PC-9 (cell line): ENCODE measurements at regions not wholly inside any gene's neighbourhood (a gene's known extent, or its start where the extent isn't known, plus 50 kb on each side); places are given as distances from the start of the nearest gene placed in this dataset.

Experiments used
- BruUV-seq: library from RNA; stranded (reverse); fragments of 400-500 nt; replicated peaks from 2 replicates; lab custom pipeline; 2021; lab: Mats Ljungman, UMichigan
- CTCF ChIA-PET: fragments of 300-600 bp; sonication (Branson Sonifier 250); formaldehyde crosslinking; loops from one replicate; lab custom pipeline; 2022; ENCODE audit warnings: antibody characterized with exemption; lab: Charles Lee
- POLR2A ChIA-PET: fragments of 300-600 bp; sonication (Branson Sonifier 250); formaldehyde crosslinking; loops from one replicate; lab custom pipeline; 2022; ENCODE audit warnings: antibody characterized with exemption; ENCODE audit not compliant: unreplicated experiment; lab: Charles Lee
- DNase-seq, 2 experiments: peaks; one replicate each; pipeline versions ENCODE4 v3.0.0 to v3.0.0-alpha.2; 2015 to 2022; ENCODE audit warnings: mixed read lengths in 1 of 2
- H2AFZ ChIP-seq: fragments of 200-600 bp; sonication (generic); 2 replicates; pipeline ENCODE4 v1.8.1; 2017; ENCODE audit warnings: antibody characterized with exemption
- H3F3A ChIP-seq: fragments of 200-600 bp; sonication (generic); 2 replicates; pipeline ENCODE4 v1.8.1; 2017; ENCODE audit warnings: antibody characterized with exemption, mild to moderate bottlenecking, low read depth; ENCODE audit not compliant: insufficient read depth
- H3K27ac ChIP-seq: fragments of 200-600 bp; sonication (generic); 2 replicates; pipeline ENCODE4 v1.6.1; 2016; ENCODE audit warnings: mixed run types
- H3K27me3 ChIP-seq: fragments of 200-600 bp; sonication (generic); 2 replicates; pipeline ENCODE4 v1.6.1; 2016; ENCODE audit warnings: low read depth, mixed run types; ENCODE audit not compliant: insufficient read depth
- H3K36me3 ChIP-seq: fragments of 200-600 bp; sonication (generic); 2 replicates; pipeline ENCODE4 v1.6.1; 2016; ENCODE audit warnings: low read depth, mixed run types
- H3K4me1 ChIP-seq: fragments of 200-600 bp; sonication (generic); replicated peaks from 2 replicates; pipeline ENCODE4 v1.6.1; 2016; ENCODE audit warnings: mixed run types; ENCODE audit not compliant: insufficient read depth
- H3K4me2 ChIP-seq: fragments of 200-600 bp; sonication (generic); 2 replicates; pipeline ENCODE4 v1.6.1; 2017; ENCODE audit warnings: mixed run types
- H3K4me3 ChIP-seq: fragments of 200-600 bp; sonication (generic); 2 replicates; pipeline ENCODE4 v1.6.1; 2016; ENCODE audit warnings: mixed run types
- H3K79me2 ChIP-seq: fragments of 200-600 bp; sonication (generic); 2 replicates; pipeline ENCODE4 v1.6.1; 2017; ENCODE audit warnings: low read depth, mixed run types
- H3K9me2 ChIP-seq: fragments of 200-600 bp; sonication (generic); 2 replicates; pipeline ENCODE4 v1.8.1; 2017; ENCODE audit warnings: mild to moderate bottlenecking; ENCODE audit not compliant: insufficient read depth
- H3K9me3 ChIP-seq: fragments of 200-600 bp; sonication (generic); 2 replicates; pipeline ENCODE4 v1.8.1; 2016; ENCODE audit warnings: low read depth; ENCODE audit not compliant: insufficient read depth
- H4K20me1 ChIP-seq: fragments of 200-600 bp; sonication (generic); 2 replicates; pipeline ENCODE4 v1.8.1; 2017; ENCODE audit not compliant: insufficient read depth
- CTCF ChIP-seq: fragments of 200-600 bp; sonication (generic); conservative IDR thresholded peaks from 2 replicates; pipeline ENCODE4 v1.6.1; 2017; ENCODE audit warnings: mixed run types, antibody characterized with exemption, mild to moderate bottlenecking, moderate library complexity
- EZH2 ChIP-seq: fragments of 200-600 bp; sonication (generic); IDR thresholded peaks from 2 replicates; pipeline ENCODE4 v1.8.0; 2017; ENCODE audit warnings: antibody characterized with exemption, low read depth
- intact Hi-C: fragments of 100-400 bp; cut with micrococcal nuclease; formaldehyde crosslinking; loops from one replicate; pipeline ENCODE4 v1.10.0; 2022; ENCODE audit not compliant: unreplicated experiment

DNA sequence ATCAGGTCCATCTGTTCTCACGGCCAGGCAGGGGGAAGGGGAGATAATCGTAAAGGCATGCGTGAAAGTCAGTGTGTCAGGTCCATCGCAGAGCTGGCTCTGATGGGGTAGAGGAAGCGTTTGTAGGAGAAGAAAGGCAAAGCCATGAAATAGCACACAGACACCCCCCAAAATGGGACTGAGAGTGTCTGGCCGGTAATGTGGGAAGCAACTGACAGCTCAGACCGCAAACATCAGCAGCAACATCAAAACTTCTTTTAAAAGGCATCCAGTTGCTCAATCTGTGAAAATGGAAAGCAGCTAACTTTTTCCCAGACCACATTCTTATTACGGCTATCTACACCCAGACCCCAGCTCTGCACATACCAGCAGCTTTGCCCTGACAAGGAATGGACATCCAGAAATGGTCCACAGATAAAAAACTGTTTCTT lies 232.6 kb downstream of the EN1 start:
- no TSS peak for BruUV-seq
- Histone ChIP-seq H3K4me2 (no peak overlapping the region), H4K20me1 (no peaks in the 10 kb centered on the region), H3F3A (no peaks in the 10 kb centered on the region), H3K4me1 (no peaks in the 10 kb centered on the region), H3K27ac (no peak overlapping the region), H3K79me2 (no peaks in the 10 kb centered on the region), H3K27me3 (peaks cover 84% of the 10 kb centered on the region), H3K9me2 (no peaks in the 10 kb centered on the region), H3K36me3 (no peaks in the 10 kb centered on the region), H2AFZ (no peak overlapping the region), H3K4me3 (no peak overlapping the region), H3K9me3 (no peaks in the 10 kb centered on the region)
- TF ChIP-seq EZH2: no peak
- no peak for TF ChIP-seq CTCF
- intact Hi-C loops: no loop called here
- CTCF ChIA-PET: no interaction called here
- no peak for DNase-seq
- POLR2A ChIA-PET: interaction anchor here (0.8 kb wide), 1 partner anchor 375 kb away, joined by 3 read pairs; no protein-coding TSS in a partner anchor

DNA sequence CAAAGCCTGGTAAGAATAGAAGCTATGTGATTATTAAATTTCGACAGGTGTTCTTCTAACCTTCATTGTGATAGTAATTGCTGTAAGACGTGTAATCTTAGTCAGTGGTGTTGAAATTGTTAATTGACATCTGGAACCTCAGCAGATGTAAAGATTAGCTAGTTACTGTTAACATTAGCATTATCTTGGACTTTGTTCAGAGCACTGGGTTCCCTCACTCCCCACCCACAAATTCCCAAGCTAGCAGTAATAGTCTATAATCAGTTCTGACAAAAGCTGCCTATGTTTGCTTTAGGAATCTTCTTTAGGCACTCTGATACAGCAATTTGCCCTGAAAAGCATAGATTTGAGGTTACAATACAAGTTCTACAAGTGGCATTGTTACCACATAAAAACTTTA lies 233.7 kb downstream of the EN1 start:
- no peak for DNase-seq
- no peaks in the 10 kb centered on the region for H3K9me3 ChIP-seq
- no peak overlapping the region for H2AFZ ChIP-seq
- H4K20me1 ChIP-seq: no peaks in the 10 kb centered on the region
- no peaks in the 10 kb centered on the region for H3K4me1 ChIP-seq
- ChIA-PET CTCF (no interaction called here), POLR2A (no interaction called here)
- H3K4me3 ChIP-seq: no peak overlapping the region
- intact Hi-C loops: no loop called here
- H3K79me2 ChIP-seq: no peaks in the 10 kb centered on the region
- no peak overlapping the region for H3K27ac ChIP-seq
- no TSS peak for BruUV-seq
- no peak overlapping the region for H3K4me2 ChIP-seq
- no peaks in the 10 kb centered on the region for H3F3A ChIP-seq
- no peak for TF ChIP-seq CTCF
- no peak for TF ChIP-seq EZH2
- H3K27me3 ChIP-seq: peaks cover 73% of the 10 kb centered on the region
- no peaks in the 10 kb centered on the region for H3K9me2 ChIP-seq
- no peaks in the 10 kb centered on the region for H3K36me3 ChIP-seq

- BruUV-seq: no TSS peak
- TF ChIP-seq EZH2 (no peak), CTCF (no peak)
- Histone ChIP-seq H3K36me3 (no peaks in the 10 kb centered on the region), H3K27ac (no peak overlapping the region), H3F3A (no peaks in the 10 kb centered on the region), H4K20me1 (no peaks in the 10 kb centered on the region), H3K4me2 (no peak overlapping the region), H3K9me2 (no peaks in the 10 kb centered on the region), H3K4me1 (no peaks in the 10 kb centered on the region), H2AFZ (no peak overlapping the region), H3K4me3 (no peak overlapping the region), H3K27me3 (peaks cover 57% of the 10 kb centered on the region), H3K79me2 (no peaks in the 10 kb centered on the region), H3K9me3 (no peaks in the 10 kb centered on the region)
- DNase-seq: no peak
- CTCF ChIA-PET: no interaction called here
- POLR2A ChIA-PET: no interaction called here
- intact Hi-C loops: no loop called here
These were observed 235.8 kb downstream of the EN1 start for GRCh38 chr2:118611691-118612090.
